ENCODE measurements at regions not wholly inside any gene's neighbourhood (a gene's known extent, or its start where the extent isn't known, plus 50 kb on each side); places are given as distances from the start of the nearest gene placed in this dataset.

- intact Hi-C loops (cut with micrococcal nuclease; ENCODE audit: unreplicated experiment) = no loop called here
- BruUV-seq (replicated peaks) = no TSS peak
- CTCF ChIA-PET = no interaction called here
- TF ChIP-seq CTCF (IDR thresholded peaks at IDR 0.05; ENCODE audit: unreplicated experiment) = no peak
- no peak overlapping the region for H3K27ac Mint-ChIP-seq (ENCODE audit: unreplicated experiment)
- H3K4me3 Mint-ChIP-seq (ENCODE audit: low read depth, unreplicated experiment) = no peak overlapping the region
- no peaks in the 10 kb centered on the region for H3K9me3 Mint-ChIP-seq (ENCODE audit: low read depth, unreplicated experiment)
- no peak for DNase-seq
- no peaks in the 10 kb centered on the region for H3K36me3 Mint-ChIP-seq (ENCODE audit: insufficient read depth, unreplicated experiment)
- no peaks in the 10 kb centered on the region for H3K4me1 Mint-ChIP-seq (ENCODE audit: low read depth, unreplicated experiment)
- no peaks in the 10 kb centered on the region for H3K27me3 Mint-ChIP-seq (ENCODE audit: unreplicated experiment)
Measured at GRCh38 chr6:163718537-163718936, 304.0 kb downstream of the QKI start.

GRCh38 chr6:163717106-163717764 is 302.7 kb downstream of the QKI start:
- Mint-ChIP-seq H3K4me1 (ENCODE audit: low read depth, unreplicated experiment) (no peaks in the 10 kb centered on the region), H3K36me3 (ENCODE audit: insufficient read depth, unreplicated experiment) (no peaks in the 10 kb centered on the region), H3K27ac (ENCODE audit: unreplicated experiment) (no peak overlapping the region), H3K4me3 (ENCODE audit: low read depth, unreplicated experiment) (no peak overlapping the region), H3K9me3 (ENCODE audit: low read depth, unreplicated experiment) (no peaks in the 10 kb centered on the region), H3K27me3 (ENCODE audit: unreplicated experiment) (no peaks in the 10 kb centered on the region)
- CTCF ChIA-PET = no interaction called here
- intact Hi-C loops (cut with micrococcal nuclease; ENCODE audit: unreplicated experiment) = no loop called here
- no TSS peak for BruUV-seq (replicated peaks)
- TF ChIP-seq CTCF (IDR thresholded peaks at IDR 0.05; ENCODE audit: unreplicated experiment) = no peak
- no peak for DNase-seq

GRCh38 chr6:163716690-163717089 is 302.2 kb downstream of the QKI start:
- no peak overlapping the region for H3K27ac Mint-ChIP-seq (ENCODE audit: unreplicated experiment)
- H3K27me3 Mint-ChIP-seq (ENCODE audit: unreplicated experiment) = no peaks in the 10 kb centered on the region
- no TSS peak for BruUV-seq (replicated peaks)
- no peaks in the 10 kb centered on the region for H3K4me1 Mint-ChIP-seq (ENCODE audit: low read depth, unreplicated experiment)
- H3K9me3 Mint-ChIP-seq (ENCODE audit: low read depth, unreplicated experiment) = no peaks in the 10 kb centered on the region
- CTCF ChIA-PET = interaction anchor here (0.6 kb wide), 1 partner anchor 28 kb away, joined by 3 read pairs; no protein-coding TSS in a partner anchor
- DNase-seq = no peak
- H3K4me3 Mint-ChIP-seq (ENCODE audit: low read depth, unreplicated experiment) = no peak overlapping the region
- no peaks in the 10 kb centered on the region for H3K36me3 Mint-ChIP-seq (ENCODE audit: insufficient read depth, unreplicated experiment)
- TF ChIP-seq CTCF (IDR thresholded peaks at IDR 0.05; ENCODE audit: unreplicated experiment) = no peak
- intact Hi-C loops (cut with micrococcal nuclease; ENCODE audit: unreplicated experiment) = no loop called here

GRCh38 chr6:163715846-163716245 is 301.3 kb downstream of the QKI start:
- Mint-ChIP-seq H3K9me3 (ENCODE audit: low read depth, unreplicated experiment) (no peaks in the 10 kb centered on the region), H3K4me1 (ENCODE audit: low read depth, unreplicated experiment) (no peaks in the 10 kb centered on the region), H3K36me3 (ENCODE audit: insufficient read depth, unreplicated experiment) (no peaks in the 10 kb centered on the region), H3K27ac (ENCODE audit: unreplicated experiment) (no peak overlapping the region), H3K4me3 (ENCODE audit: low read depth, unreplicated experiment) (no peak overlapping the region), H3K27me3 (ENCODE audit: unreplicated experiment) (no peaks in the 10 kb centered on the region)
- intact Hi-C loops (cut with micrococcal nuclease; ENCODE audit: unreplicated experiment) = no loop called here
- no TSS peak for BruUV-seq (replicated peaks)
- CTCF ChIA-PET = no interaction called here
- no peak for DNase-seq
- no peak for TF ChIP-seq CTCF (IDR thresholded peaks at IDR 0.05; ENCODE audit: unreplicated experiment)
